NCI-H2029 treated with DMSO at 0.1 percent for 48 hours (cell line): ENCODE measurements at regions not wholly inside any gene's neighbourhood (a gene's known extent, or its start where the extent isn't known, plus 50 kb on each side); places are given as distances from the start of the nearest gene placed in this dataset.

Experiments
- DNase-seq: peaks from one replicate; lab custom pipeline; 2025; lab: John Stamatoyannopoulos, UW

DNA sequence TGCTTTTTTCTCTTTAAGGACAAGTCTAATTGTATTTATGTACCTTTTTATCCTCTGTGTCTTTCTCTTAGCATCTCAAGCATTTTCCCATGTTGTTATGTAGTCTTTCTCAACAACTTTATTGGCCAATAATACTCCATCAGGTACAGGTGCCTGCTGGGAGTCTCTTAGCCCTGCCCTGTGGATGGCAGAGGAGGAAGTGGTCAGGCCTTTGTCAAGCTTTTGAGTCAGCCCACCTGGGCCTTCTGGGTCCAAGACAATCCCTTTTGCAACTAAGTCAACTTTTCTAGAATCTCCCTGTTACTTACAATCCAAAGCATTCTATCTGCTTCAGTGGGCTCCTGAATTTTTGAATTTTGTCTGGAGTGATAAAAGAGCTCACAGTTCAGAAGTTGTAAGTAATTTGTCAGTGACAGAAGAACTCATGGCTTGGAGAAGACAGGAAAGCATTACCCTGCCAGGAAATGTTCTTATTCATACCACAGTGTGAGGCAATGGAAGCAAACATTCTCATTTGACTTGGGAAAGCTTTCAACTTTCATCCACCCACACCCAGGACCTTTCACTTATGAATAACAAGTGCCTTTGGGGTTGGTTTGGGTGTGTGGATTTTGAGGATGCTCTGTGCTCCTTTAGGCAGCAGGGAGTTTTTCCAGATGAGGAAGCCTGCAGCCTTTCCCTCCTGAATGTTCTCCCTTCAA is 200.0 kb upstream of the S1PR3 start:
- no peak for DNase-seq

GRCh38 chr9:88792502-88792901 is 198.8 kb upstream of the S1PR3 start:
- no peak for DNase-seq

DNA sequence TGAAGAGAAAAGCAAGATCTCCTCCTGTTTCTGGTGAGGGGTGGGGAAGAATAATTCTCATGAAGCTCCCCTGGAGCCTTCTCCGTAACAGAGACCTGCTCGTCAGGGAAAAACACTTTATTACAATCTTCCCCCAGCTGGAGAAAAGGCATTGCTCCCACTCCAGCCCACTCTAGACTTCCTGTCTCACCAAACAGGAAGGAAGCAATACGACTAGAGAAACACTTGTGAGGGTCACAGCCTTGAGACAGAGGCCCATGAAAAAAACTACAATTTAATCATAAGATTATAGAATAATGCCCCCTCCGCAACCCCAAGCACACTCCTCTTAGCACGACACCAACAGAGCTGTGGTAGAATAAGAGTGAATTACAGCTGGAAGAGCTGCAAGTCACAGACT is 197.2 kb upstream of the S1PR3 start:
- no peak for DNase-seq

DNA sequence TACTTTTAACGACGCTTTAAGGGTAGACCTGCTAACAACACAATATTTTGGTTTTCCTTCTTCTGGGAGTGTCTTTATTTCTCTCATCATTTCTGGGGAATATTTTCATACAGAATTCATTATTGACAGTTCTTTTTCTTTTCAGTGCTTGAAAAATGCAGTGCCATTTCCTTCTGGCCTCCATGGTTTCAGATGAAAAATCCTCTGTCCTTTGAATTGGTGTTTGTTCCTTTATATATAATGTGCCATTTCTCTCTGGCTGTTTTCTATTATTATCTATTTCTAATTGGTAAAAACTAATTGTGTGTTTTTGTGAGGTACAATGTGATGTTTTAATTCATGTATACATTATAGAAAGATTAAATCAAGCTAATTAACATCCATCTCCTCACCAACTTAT is 194.3 kb upstream of the S1PR3 start:
- DNase-seq = no peak

DNA sequence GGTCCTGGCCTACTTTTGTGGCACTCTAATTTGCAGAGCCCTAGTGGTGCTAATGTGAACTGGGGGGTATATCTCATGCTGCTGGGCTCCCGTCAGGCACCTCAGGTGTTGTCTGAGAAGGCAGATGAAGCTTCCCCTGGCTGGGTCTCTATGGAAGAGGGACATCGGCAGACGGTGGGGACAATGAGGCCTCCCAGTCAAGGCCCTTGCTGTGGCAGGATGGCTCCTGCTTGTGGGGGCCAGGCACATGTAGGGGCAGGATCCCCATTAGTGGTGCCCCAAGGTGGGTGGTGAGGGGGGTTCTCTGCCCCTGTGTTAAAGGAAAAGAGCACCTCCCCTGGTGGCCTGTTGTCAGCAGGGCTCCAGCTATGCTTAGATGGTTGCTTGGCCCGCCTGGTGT is 192.8 kb upstream of the S1PR3 start:
- no peak for DNase-seq

- no peak for DNase-seq
Measured at GRCh38 chr9:88799541-88800328, 191.5 kb upstream of the S1PR3 start.

DNA sequence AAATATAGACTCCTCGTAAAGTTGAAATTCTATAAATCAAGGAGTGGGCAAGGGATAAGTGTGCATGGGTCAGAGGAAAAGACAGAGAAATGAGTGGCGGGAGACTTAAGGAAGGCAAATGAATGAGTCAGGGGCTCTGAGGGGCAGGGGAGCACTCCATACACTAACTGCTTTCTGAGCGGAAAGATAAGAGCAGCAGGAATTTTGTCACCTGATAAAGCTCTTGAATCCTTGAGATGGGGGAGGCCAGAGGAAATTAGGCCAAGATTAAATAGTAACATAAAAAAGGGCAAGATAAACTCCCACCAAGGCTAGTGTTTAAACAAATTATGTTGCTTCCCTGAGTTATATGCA is 191.0 kb upstream of the S1PR3 start:
- DNase-seq = no peak

- peak; percentile 95 for DNase-seq
Measured at GRCh38 chr9:88801214-88801796, 190.0 kb upstream of the S1PR3 start.

DNA sequence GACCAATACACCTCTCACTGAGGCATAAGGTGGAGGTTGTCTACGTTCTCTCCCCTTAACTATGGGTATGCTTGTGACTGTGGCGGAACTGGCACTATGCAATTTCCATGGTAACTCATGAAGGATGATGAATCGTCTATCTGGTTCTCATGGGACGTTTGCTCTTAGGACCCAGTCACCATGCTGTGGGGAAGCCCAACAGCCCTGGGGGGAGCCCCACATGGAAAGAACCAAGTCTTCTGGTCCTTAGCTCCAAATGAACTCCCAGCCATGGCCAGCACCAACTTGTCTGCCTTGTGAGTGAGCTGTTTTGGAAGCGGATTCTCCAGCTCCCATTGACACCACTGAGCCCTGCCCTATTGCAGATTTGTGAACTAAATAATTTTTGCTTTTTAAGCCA is 188.7 kb upstream of the S1PR3 start:
- DNase-seq = no peak

DNA sequence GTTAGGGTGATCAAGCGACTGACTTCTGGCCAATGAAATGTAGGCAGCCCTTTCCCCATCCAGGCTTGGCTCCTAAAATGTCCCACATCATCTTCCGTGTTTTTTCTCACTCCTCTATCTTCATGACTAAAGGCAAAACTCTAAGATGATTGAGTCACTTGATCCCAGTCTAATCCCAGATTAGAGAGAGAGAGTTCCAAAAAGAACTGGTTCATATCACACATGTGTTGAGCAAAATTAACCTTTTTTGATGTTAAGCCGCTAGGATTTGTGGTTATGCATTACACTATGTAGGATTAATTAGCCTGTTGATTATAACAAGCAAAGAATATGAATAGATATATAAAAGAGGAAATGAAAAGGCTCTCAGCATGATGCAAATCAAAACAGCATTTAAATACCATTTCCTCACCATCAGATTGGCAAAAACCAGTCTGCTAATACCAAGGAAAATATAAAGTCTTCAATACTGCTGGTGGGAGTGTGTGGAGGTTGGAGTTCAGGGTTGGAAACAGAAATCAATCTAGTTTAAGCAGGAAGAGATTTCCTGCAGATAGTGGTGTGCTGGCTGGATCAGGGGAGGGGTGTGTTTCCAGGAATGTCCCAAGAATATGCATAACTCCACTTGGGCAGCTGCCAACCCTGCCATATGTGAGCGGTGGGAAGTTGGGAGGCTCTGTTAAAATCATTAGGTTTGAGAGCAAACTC is 187.6 kb upstream of the S1PR3 start:
- DNase-seq = no peak

GRCh38 chr9:88804254-88804596 is 187.0 kb upstream of the S1PR3 start:
- DNase-seq = no peak

DNA sequence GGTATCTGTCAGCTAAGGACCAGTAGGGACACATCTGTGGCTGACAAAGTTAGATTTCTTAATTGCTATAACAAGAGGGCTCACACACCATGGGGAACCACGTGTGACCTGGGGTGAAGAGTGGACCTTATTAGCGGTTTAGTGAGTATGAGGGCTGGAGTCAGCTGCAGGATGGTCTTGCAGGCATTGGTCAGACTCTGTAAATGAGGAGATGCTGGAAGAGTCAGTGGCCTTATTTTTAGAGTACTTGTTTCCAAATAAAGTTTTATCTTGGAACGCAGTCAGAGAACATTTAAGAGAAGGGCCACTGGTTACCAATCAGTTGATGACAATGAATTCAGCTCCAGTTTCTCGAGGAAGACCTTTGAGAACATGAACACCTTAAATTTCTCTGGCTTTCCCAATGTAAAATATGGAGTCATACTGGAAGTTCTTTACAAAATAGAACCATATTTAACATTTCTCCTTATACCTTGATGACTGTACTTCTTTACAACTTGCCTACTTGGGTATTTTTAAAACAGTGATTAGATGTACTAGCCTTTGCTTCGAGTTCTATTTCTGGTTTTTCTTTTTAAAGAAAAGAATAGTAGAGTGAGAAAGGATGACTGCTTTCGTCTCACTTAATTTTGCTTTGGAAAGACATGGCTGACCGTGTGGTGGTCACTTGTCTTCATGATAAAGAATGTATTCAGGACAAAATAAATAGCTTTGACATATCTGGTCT is 185.9 kb upstream of the S1PR3 start:
- no peak for DNase-seq

DNA sequence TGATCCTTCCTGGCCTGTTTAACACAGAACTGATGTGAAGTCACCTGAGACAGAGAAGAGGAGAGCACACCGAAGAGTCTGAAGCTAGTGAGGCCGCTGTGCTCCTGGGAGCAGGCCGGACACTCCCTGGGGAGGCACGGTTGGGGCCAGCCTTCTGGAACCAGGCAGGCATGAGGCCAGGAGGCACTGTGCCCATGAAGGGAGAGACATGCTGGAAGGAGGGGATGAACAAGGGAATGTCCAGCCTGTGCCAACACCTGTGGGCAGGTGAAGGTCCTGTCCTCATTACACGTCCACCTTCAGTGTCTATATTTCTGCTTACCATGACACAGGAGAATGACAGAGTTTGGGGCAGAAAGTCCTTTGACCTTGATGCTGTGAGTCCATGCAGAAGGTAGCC is 183.8 kb upstream of the S1PR3 start:
- DNase-seq = no peak

DNA sequence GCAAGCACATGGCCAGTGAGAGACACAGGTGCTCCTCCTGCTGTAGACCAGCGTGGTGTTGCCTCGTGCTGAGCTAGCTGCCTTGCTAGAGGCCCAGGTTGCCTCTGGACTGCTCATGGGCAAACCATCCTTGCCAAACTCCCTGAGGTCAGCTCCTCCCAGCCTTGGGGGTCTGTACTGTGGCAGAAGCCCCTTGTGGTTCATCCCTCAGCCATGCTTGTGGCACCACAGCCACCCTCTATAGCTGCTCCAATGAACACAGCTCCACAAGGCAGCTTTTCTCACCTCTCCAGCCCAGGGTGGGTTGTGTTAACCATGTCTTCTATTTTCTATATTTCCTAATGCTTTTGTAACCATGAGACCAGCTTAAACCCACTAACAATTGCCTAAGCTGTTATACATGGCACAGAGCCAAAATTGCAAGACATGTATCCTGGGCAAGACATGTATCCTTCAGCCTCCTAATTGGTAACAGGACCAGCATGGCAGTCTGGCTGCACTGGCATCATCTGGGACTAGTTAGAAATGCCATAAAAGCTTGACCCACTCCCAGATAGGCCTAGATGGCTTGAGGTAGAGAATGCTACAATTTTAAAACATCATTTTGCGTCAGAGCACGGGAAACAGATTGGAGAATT is 183.1 kb upstream of the S1PR3 start:
- DNase-seq = peak; percentile 20

DNA sequence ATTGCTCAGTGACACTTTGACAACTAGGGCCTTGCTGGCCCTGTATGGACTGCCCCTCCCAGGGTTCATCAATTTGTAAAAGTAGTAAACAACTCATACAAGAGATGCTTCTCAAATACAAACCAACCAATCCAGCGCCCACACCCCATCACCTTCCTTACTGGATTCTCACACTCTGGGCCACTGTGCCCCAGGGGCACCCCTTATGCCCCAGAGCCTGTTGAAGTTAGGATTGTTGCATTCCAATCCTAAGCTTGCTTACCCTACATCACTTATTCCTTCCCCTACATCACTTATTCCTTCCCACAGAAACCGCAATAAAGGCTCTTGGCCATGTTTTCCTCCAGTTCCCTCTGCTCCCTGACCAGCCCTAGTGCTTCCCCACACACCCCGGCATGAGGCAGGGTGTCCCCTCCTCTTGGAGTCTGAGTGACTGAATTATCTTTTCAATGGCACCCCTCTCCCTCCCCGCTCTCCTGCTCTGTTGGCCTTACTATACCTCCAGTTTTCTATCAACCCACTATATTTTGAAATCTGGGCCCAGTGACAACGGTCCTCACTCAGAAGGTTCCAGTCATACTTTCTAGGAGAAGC is 182.4 kb upstream of the S1PR3 start:
- no peak for DNase-seq

GRCh38 chr9:88809355-88810161 is 181.7 kb upstream of the S1PR3 start:
- DNase-seq = no peak

GRCh38 chr9:88810826-88811225 is 180.4 kb upstream of the S1PR3 start:
- no peak for DNase-seq

- DNase-seq = no peak
Measured at GRCh38 chr9:88811511-88811910, 179.8 kb upstream of the S1PR3 start.

DNA sequence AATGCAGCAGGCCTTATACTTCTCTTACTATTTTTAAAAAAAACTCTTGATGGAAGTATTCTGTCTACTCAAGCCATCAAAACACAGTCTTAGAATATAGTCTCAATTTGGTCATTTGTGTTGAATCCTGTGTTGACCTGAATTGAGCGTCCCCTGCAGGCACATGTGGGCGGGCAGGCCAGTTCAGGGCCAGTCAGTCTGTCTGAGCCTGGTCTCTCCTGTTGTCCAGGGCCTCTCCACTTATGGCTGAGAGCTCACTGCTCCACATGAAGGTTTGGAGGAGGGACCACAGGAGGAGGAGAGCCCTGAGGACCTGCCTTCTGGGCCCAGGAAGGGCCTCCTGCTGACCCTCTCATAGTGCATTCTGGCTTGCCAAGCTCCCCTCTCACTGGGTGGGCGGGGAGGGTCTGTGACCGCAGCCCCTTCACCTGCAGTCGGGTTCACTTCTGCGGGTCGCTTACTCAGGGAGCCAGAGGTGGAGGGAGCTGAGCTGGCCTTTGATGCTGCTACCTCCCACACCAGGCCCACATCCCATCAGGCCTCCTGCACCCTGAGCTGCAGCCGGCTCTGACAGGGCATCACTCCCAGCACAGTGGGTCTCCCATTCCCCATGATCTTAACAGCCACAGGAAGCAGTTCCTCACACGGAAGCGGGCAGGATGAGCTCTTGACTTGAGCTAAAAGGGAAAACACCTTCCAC is 178.2 kb upstream of the S1PR3 start:
- no peak for DNase-seq
